ENCODE measurements at regions not wholly inside any gene's neighbourhood (a gene's known extent, or its start where the extent isn't known, plus 50 kb on each side); places are given as distances from the start of the nearest gene placed in this dataset.

DNA sequence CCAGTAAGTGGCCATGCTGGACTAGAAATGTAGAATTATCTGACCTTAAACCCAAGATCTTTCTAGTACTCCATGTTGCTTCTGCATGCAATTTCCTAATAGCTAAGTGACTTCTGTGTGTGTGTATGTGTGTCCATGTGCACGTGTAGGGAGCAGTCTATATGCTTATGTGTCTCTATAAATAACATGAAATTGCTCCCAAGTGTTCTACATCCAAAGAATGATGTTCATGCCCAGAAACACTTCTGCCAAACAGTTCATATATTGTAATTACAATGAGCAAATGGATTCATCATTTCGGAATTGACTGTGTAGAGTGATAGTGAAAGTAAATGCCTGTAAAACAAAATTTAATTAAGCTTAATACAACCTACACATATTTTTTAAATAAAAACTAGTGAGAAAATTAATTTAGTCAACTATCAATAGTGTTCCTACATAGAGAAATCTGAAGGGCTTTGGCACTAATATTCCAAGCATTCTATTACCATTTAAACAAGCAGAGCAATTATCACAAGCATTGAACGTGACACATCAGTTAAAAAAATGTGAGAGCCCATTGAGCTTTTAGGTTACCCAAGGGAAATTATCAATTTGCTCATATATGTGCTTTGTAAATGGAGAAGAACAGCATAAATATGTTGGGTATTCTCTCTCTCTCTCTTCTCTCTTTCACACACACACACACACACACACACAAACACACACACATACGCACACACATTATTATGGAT is 1067.4 kb downstream of the CNTNAP5 start:
- WGBS, 3 donors: 74 to 81% (median 78%) methylated on average over 4 of the region's 4 CpGs
- Histone ChIP-seq H3K27me3 (no peaks in the 10 kb centered on the region), H3K9me3 (no peaks in the 10 kb centered on the region), H3K4me3 (no peak overlapping the region), H3K4me1 (ENCODE audit: insufficient read depth) (no peaks in the 10 kb centered on the region), H3K27ac (no peak overlapping the region), H3K36me3 (no peaks in the 10 kb centered on the region)
- no peak for DNase-seq
- intact Hi-C loops (cut with DNase I): no loop called here
- TF ChIP-seq, protein P1, sequence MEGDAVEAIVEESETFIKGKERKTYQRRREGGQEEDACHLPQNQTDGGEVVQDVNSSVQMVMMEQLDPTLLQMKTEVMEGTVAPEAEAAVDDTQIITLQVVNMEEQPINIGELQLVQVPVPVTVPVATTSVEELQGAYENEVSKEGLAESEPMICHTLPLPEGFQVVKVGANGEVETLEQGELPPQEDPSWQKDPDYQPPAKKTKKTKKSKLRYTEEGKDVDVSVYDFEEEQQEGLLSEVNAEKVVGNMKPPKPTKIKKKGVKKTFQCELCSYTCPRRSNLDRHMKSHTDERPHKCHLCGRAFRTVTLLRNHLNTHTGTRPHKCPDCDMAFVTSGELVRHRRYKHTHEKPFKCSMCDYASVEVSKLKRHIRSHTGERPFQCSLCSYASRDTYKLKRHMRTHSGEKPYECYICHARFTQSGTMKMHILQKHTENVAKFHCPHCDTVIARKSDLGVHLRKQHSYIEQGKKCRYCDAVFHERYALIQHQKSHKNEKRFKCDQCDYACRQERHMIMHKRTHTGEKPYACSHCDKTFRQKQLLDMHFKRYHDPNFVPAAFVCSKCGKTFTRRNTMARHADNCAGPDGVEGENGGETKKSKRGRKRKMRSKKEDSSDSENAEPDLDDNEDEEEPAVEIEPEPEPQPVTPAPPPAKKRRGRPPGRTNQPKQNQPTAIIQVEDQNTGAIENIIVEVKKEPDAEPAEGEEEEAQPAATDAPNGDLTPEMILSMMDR (IDR thresholded peaks at IDR 0.05): no peak
- TF ChIP-seq POLR2A (IDR thresholded peaks at IDR 0.05) (no peak), EP300 (IDR thresholded peaks at IDR 0.05) (no peak)

DNA sequence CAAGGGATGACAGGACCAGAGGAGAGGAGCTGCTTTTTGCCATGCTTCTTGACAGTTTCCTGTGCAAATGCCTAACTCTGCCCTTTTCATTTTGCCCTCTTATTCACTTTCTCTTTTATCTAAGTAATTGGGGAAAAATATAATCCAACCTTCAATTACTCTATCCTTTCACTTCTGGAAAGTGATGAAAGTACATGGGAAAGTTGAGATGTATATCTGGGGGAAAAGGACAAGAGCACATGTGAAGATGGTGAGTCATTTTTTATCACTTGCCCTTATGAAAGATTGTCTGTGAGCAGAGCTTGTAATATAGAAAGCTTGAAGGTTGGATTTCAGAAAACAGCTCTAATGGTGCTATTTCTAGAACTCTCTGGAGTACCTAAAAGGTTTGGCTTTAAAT is 1070.7 kb downstream of the CNTNAP5 start:
- H3K27me3 ChIP-seq: no peaks in the 10 kb centered on the region
- H3K27ac ChIP-seq: no peak overlapping the region
- H3K4me3 ChIP-seq: no peak overlapping the region
- H3K36me3 ChIP-seq: no peaks in the 10 kb centered on the region
- H3K9me3 ChIP-seq: no peaks in the 10 kb centered on the region
- intact Hi-C loops (cut with DNase I): no loop called here
- no peaks in the 10 kb centered on the region for H3K4me1 ChIP-seq (ENCODE audit: insufficient read depth)
- no peak for DNase-seq
- TF ChIP-seq, protein P1 (IDR thresholded peaks at IDR 0.05): no peak
- no peak for TF ChIP-seq EP300 (IDR thresholded peaks at IDR 0.05)
- TF ChIP-seq POLR2A (IDR thresholded peaks at IDR 0.05): no peak

DNA sequence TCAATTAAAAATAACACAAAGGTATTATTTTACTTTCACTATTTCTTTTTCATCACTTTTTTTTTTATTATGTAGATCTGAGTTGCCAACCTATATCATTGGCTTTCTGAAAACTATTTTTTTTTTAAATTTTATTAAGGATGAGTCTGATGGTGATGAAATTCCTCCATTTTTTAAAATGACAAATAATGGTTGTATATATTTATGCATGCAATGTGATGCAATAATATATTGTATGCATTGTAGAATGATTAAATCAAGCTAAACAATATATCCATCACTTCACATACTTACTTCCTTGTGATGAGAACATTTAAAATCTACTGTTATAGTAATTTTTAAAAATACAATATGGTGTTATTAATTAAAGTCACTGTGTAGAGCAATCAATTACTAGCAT is 1081.6 kb downstream of the CNTNAP5 start:
- DNase-seq: no peak
- no peak for TF ChIP-seq POLR2A (IDR thresholded peaks at IDR 0.05)
- TF ChIP-seq EP300 (IDR thresholded peaks at IDR 0.05): no peak
- TF ChIP-seq, protein P1 (IDR thresholded peaks at IDR 0.05): no peak
- Histone ChIP-seq H3K4me3 (no peak overlapping the region), H3K27me3 (no peaks in the 10 kb centered on the region), H3K9me3 (no peaks in the 10 kb centered on the region), H3K27ac (no peak overlapping the region), H3K4me1 (ENCODE audit: insufficient read depth) (no peaks in the 10 kb centered on the region), H3K36me3 (no peaks in the 10 kb centered on the region)
- intact Hi-C loops (cut with DNase I): no loop called here

DNA sequence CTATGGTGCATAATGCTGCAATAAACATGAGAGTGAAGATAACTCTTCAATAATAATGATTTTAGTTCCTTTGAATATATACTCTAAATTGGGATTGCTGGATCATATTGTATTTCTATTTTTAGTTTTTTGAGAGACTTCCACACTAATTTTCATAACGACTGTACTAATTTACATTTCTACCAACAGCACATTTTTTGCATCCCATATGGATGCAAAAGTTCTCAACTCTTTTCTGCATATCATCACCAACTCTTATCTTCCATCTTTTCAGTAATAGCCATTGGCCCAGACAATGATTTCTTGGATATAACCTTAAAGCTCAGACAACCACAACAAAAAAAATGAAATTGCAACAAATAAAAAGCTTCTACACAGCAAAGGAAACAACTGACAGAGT is 1082.4 kb downstream of the CNTNAP5 start:
- intact Hi-C loops (cut with DNase I): no loop called here
- TF ChIP-seq, protein P1 (IDR thresholded peaks at IDR 0.05): no peak
- no peak for TF ChIP-seq EP300 (IDR thresholded peaks at IDR 0.05)
- TF ChIP-seq POLR2A (IDR thresholded peaks at IDR 0.05): no peak
- H3K27ac ChIP-seq: no peak overlapping the region
- DNase-seq: no peak
- H3K4me1 ChIP-seq (ENCODE audit: insufficient read depth): no peaks in the 10 kb centered on the region
- 69 to 72% (median 70%) methylated on average over 1 of the region's 1 CpG for WGBS, 3 donors
- H3K9me3 ChIP-seq: no peaks in the 10 kb centered on the region
- H3K27me3 ChIP-seq: no peaks in the 10 kb centered on the region
- no peak overlapping the region for H3K4me3 ChIP-seq
- no peaks in the 10 kb centered on the region for H3K36me3 ChIP-seq
